MM.1S (cell line): ENCODE measurements at regions not wholly inside any gene's neighbourhood (a gene's known extent, or its start where the extent isn't known, plus 50 kb on each side); places are given as distances from the start of the nearest gene placed in this dataset.

ENCODE experiments used
- DNase-seq: peaks from one replicate; pipeline ENCODE4 v3.0.0-alpha.2; 2015
- H2AFZ ChIP-seq: fragments of 300-600 bp; sonication (generic); 2 replicates; pipeline ENCODE4 v1.6.0; 2016; ENCODE audit warnings: antibody characterized with exemption, low read length
- H3F3A ChIP-seq: fragments of 300-600 bp; sonication (generic); 2 replicates; pipeline ENCODE4 v1.6.1; 2016; ENCODE audit warnings: mild to moderate bottlenecking, antibody characterized with exemption, low read length, moderate library complexity, mixed read lengths; ENCODE audit not compliant: insufficient read depth
- H3K27ac ChIP-seq: fragments of 300-600 bp; sonication (generic); 2 replicates; pipeline ENCODE4 v1.5.1; 2016; ENCODE audit warnings: mild to moderate bottlenecking, low read length
- H3K27me3 ChIP-seq: fragments of 300-600 bp; sonication (generic); replicated peaks from 2 replicates; pipeline ENCODE4 v1.6.0; 2016; ENCODE audit warnings: low read length; ENCODE audit not compliant: insufficient read depth
- H3K36me3 ChIP-seq: fragments of 300-600 bp; sonication (generic); replicated peaks from 2 replicates; pipeline ENCODE4 v1.6.1; 2016; ENCODE audit warnings: mild to moderate bottlenecking, low read length, mixed read lengths; ENCODE audit not compliant: insufficient read depth
- H3K4me1 ChIP-seq: fragments of 300-600 bp; sonication (generic); 2 replicates; pipeline ENCODE4 v1.6.1; 2016; ENCODE audit warnings: low read length, mixed read lengths
- H3K4me2 ChIP-seq: fragments of 300-600 bp; sonication (generic); 2 replicates; pipeline ENCODE4 v1.6.0; 2016; ENCODE audit warnings: low read depth, low read length
- H3K4me3 ChIP-seq: fragments of 300-600 bp; sonication (generic); 2 replicates; pipeline ENCODE4 v1.5.1; 2016; ENCODE audit warnings: low read length, mixed read lengths
- H3K79me2 ChIP-seq: fragments of 300-600 bp; sonication (generic); 2 replicates; pipeline ENCODE4 v1.6.1; 2016; ENCODE audit warnings: mixed run types, low read length, mixed read lengths
- H3K9ac ChIP-seq: fragments of 300-600 bp; sonication (generic); 2 replicates; pipeline ENCODE4 v1.6.1; 2016; ENCODE audit warnings: low read length, mixed read lengths
- H3K9me2 ChIP-seq: fragments of 300-600 bp; sonication (generic); replicated peaks from 2 replicates; pipeline ENCODE4 v1.6.1; 2016; ENCODE audit warnings: mild to moderate bottlenecking, low read length, mixed read lengths; ENCODE audit not compliant: insufficient read depth
- H3K9me3 ChIP-seq: fragments of 300-600 bp; sonication (generic); replicated peaks from 2 replicates; pipeline ENCODE4 v1.6.1; 2016; ENCODE audit warnings: mild to moderate bottlenecking, low read length, mixed read lengths; ENCODE audit not compliant: insufficient read depth
- H4K20me1 ChIP-seq: fragments of 300-600 bp; sonication (generic); 2 replicates; pipeline ENCODE4 v1.6.1; 2016; ENCODE audit warnings: mild to moderate bottlenecking, low read length, moderate library complexity, mixed read lengths; ENCODE audit not compliant: insufficient read depth
- EZH2 ChIP-seq: fragments of 300-600 bp; sonication (generic); optimal IDR thresholded peaks from 2 replicates; pipeline ENCODE3; 2017; ENCODE audit warnings: low read depth, mild to moderate bottlenecking, antibody characterized with exemption, low read length, mixed read lengths
- EZH2phosphoT487 ChIP-seq: fragments of 300-600 bp; sonication (generic); IDR thresholded peaks from 2 replicates; pipeline ENCODE4 v1.6.1; 2018; ENCODE audit warnings: antibody characterized with exemption, low read length
- TF ChIP-seq, protein P1 (sequence below): fragments of 300-600 bp; sonication (generic); IDR thresholded peaks from 2 replicates; pipeline ENCODE4 v1.5.1; 2016; ENCODE audit warnings: antibody characterized with exemption, low read length, mixed read lengths

DNA sequence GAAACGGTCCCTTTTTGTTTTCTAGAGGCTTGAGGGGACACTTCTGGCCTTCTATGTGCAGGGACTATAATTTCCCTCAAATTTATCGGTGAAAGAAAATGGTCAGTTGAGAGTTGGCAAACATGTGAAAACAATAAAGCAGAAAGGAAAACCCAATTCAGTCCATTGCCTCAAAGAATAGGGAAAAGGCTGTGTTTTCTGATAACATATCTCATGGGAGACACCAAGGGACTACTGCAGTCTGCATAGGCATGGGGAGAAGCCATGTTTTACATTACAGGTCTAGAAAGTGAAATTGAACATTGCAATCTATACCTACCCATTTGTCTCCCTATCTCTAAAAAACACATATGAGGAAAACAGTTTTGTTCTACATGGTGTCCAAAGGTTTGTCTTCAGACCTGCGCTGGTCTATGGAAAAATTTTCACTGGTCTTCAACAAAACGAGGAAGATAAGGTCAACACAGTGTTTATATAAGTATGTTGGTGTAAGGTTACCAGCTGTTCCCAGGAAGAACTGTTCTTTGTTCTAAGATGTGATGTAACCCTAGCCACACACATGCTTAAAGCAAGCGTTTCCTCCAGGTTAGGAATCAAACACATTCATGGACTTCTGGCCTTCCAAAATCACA, 179.7 kb downstream of the MREG start:
- Histone ChIP-seq H3K9ac (no peak overlapping the region), H3F3A (peaks cover 2% of the 10 kb centered on the region; the same call in 1 of the 2 replicates), H3K4me3 (no peak overlapping the region), H3K4me2 (no peak overlapping the region), H3K36me3 (no peaks in the 10 kb centered on the region), H3K9me3 (no peaks in the 10 kb centered on the region), H3K79me2 (no peaks in the 10 kb centered on the region), H3K4me1 (0 out of 2 replicates have a peak, but pooled peaks cover 3% of the 10 kb centered on the region), H3K9me2 (no peaks in the 10 kb centered on the region), H3K27me3 (no peaks in the 10 kb centered on the region), H4K20me1 (no peaks in the 10 kb centered on the region), H2AFZ (no peak overlapping the region), H3K27ac (no peak overlapping the region)
- DNase-seq, result no peak
- TF ChIP-seq, protein P1, sequence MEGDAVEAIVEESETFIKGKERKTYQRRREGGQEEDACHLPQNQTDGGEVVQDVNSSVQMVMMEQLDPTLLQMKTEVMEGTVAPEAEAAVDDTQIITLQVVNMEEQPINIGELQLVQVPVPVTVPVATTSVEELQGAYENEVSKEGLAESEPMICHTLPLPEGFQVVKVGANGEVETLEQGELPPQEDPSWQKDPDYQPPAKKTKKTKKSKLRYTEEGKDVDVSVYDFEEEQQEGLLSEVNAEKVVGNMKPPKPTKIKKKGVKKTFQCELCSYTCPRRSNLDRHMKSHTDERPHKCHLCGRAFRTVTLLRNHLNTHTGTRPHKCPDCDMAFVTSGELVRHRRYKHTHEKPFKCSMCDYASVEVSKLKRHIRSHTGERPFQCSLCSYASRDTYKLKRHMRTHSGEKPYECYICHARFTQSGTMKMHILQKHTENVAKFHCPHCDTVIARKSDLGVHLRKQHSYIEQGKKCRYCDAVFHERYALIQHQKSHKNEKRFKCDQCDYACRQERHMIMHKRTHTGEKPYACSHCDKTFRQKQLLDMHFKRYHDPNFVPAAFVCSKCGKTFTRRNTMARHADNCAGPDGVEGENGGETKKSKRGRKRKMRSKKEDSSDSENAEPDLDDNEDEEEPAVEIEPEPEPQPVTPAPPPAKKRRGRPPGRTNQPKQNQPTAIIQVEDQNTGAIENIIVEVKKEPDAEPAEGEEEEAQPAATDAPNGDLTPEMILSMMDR, result no peak
- TF ChIP-seq EZH2phosphoT487, result no peak
- no peak for TF ChIP-seq EZH2

- TF ChIP-seq EZH2phosphoT487 (no peak), EZH2 (no peak)
- TF ChIP-seq, protein P1, result no peak
- no peak overlapping the region for H3K9ac ChIP-seq
- no peak overlapping the region for H3K4me2 ChIP-seq
- no peaks in the 10 kb centered on the region for H3K36me3 ChIP-seq
- 0 out of 2 replicates have a peak, but pooled peaks cover 4% of the 10 kb centered on the region for H3K4me1 ChIP-seq
- H4K20me1 ChIP-seq, result no peaks in the 10 kb centered on the region
- no peak overlapping the region for H3K27ac ChIP-seq
- no peaks in the 10 kb centered on the region for H3F3A ChIP-seq
- H3K79me2 ChIP-seq, result no peaks in the 10 kb centered on the region
- no peaks in the 10 kb centered on the region for H3K9me3 ChIP-seq
- no peak overlapping the region for H3K4me3 ChIP-seq
- no peaks in the 10 kb centered on the region for H3K9me2 ChIP-seq
- H2AFZ ChIP-seq, result no peak overlapping the region
- no peak for DNase-seq
- no peaks in the 10 kb centered on the region for H3K27me3 ChIP-seq
Observed at GRCh38 chr2:215832791-215833190, 180.6 kb downstream of the MREG start.

GRCh38 chr2:215831296-215831913, 181.9 kb downstream of the MREG start:
- no peaks in the 10 kb centered on the region for H3K36me3 ChIP-seq
- H2AFZ ChIP-seq, result 0 out of 2 replicates have a peak overlapping the region, but pooled peaks have one; percentile 7
- no peaks in the 10 kb centered on the region for H3K27me3 ChIP-seq
- no peaks in the 10 kb centered on the region for H3F3A ChIP-seq
- no peak overlapping the region for H3K9ac ChIP-seq
- H3K9me3 ChIP-seq, result no peaks in the 10 kb centered on the region
- no peak overlapping the region for H3K4me3 ChIP-seq
- H3K27ac ChIP-seq, result no peak overlapping the region
- H3K9me2 ChIP-seq, result no peaks in the 10 kb centered on the region
- DNase-seq, result no peak
- no peaks in the 10 kb centered on the region for H4K20me1 ChIP-seq
- H3K4me1 ChIP-seq, result peaks cover 6% of the 10 kb centered on the region
- TF ChIP-seq, protein P1, result no peak
- TF ChIP-seq EZH2phosphoT487 (no peak), EZH2 (no peak)
- no peaks in the 10 kb centered on the region for H3K79me2 ChIP-seq
- H3K4me2 ChIP-seq, result no peak overlapping the region
